Middle frontal gyrus (tissue), 1 donor: ENCODE measurements at regions not wholly inside any gene's neighbourhood (a gene's known extent, or its start where the extent isn't known, plus 50 kb on each side); places are given as distances from the start of the nearest gene placed in this dataset.

Experiments used
- DNase-seq: peaks from one replicate; pipeline ENCODE4 v3.0.0-alpha.2; 2015; ENCODE audit warnings: low spot score; ENCODE audit errors: extremely low spot score

- DNase-seq, result no peak
These were observed 400.3 kb upstream of the PKDCC start for GRCh38 chr2:41647468-41648050.

GRCh38 chr2:41657226-41657625, 390.6 kb upstream of the PKDCC start:
- no peak for DNase-seq

GRCh38 chr2:41659758-41660157, 388.1 kb upstream of the PKDCC start:
- DNase-seq, result no peak

GRCh38 chr2:41662461-41662860, 385.4 kb upstream of the PKDCC start:
- DNase-seq, result no peak

GRCh38 chr2:41663056-41663455, 384.8 kb upstream of the PKDCC start:
- no peak for DNase-seq

GRCh38 chr2:41668529-41668928, 379.3 kb upstream of the PKDCC start:
- DNase-seq, result no peak

- no peak for DNase-seq
These were observed 369.2 kb upstream of the PKDCC start for GRCh38 chr2:41678639-41679038.

GRCh38 chr2:41686156-41686555, 361.7 kb upstream of the PKDCC start:
- no peak for DNase-seq

GRCh38 chr2:41691561-41691960, 356.3 kb upstream of the PKDCC start:
- DNase-seq, result no peak

GRCh38 chr2:41694536-41695049, 353.2 kb upstream of the PKDCC start:
- DNase-seq, result no peak

- no peak for DNase-seq
These were observed 352.4 kb upstream of the PKDCC start for GRCh38 chr2:41695198-41696113.

GRCh38 chr2:41697389-41697788, 350.4 kb upstream of the PKDCC start:
- DNase-seq, result no peak

GRCh38 chr2:41698678-41699422, 349.0 kb upstream of the PKDCC start:
- DNase-seq, result no peak

- DNase-seq, result no peak
These were observed 346.6 kb upstream of the PKDCC start for GRCh38 chr2:41701231-41701630.

GRCh38 chr2:41703123-41703522, 344.7 kb upstream of the PKDCC start:
- no peak for DNase-seq

- no peak for DNase-seq
These were observed 342.2 kb upstream of the PKDCC start for GRCh38 chr2:41705634-41706033.

GRCh38 chr2:41706286-41706685, 341.5 kb upstream of the PKDCC start:
- peak; percentile 37 for DNase-seq

GRCh38 chr2:41707790-41708451, 339.9 kb upstream of the PKDCC start:
- no peak for DNase-seq

- no peak for DNase-seq
These were observed 337.9 kb upstream of the PKDCC start for GRCh38 chr2:41709702-41710599.

- no peak for DNase-seq
These were observed 336.9 kb upstream of the PKDCC start for GRCh38 chr2:41710944-41711343.
